ENCODE measurements at regions not wholly inside any gene's neighbourhood (a gene's known extent, or its start where the extent isn't known, plus 50 kb on each side); places are given as distances from the start of the nearest gene placed in this dataset.
A peak's percentile ranks its signal among the peaks of the same experiment; 100 is the strongest.

DNA sequence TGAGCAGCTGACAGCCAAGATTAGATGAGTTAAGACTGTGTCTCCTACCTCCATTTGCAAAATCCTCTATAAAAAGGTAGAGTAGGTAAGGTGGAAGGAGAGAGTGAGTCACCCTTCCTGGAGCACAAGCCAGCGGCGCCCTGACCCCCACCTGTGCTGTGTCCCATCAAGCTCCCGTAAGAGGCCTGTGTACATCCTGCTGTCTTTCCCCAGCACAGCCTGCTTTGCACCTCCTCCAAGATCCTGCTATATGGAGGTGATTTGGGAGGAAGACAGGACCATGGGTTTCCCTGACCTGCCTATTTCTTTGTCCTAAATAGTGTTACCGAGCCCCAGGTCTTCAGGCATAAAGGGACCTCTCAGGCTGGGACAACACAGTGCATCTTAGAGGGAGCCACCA, 62.3 kb upstream of the UQCRFS1 start:
- H3K27me3 ChIP-seq = no peaks in the 10 kb centered on the region
- H3K36me3 ChIP-seq = no peaks in the 10 kb centered on the region
- no peaks in the 10 kb centered on the region for H3K4me1 ChIP-seq
- DNase-seq = no peak
- H3K4me3 ChIP-seq (ENCODE audit: low read depth, low read length) = no peak overlapping the region
- TF ChIP-seq, protein P1, sequence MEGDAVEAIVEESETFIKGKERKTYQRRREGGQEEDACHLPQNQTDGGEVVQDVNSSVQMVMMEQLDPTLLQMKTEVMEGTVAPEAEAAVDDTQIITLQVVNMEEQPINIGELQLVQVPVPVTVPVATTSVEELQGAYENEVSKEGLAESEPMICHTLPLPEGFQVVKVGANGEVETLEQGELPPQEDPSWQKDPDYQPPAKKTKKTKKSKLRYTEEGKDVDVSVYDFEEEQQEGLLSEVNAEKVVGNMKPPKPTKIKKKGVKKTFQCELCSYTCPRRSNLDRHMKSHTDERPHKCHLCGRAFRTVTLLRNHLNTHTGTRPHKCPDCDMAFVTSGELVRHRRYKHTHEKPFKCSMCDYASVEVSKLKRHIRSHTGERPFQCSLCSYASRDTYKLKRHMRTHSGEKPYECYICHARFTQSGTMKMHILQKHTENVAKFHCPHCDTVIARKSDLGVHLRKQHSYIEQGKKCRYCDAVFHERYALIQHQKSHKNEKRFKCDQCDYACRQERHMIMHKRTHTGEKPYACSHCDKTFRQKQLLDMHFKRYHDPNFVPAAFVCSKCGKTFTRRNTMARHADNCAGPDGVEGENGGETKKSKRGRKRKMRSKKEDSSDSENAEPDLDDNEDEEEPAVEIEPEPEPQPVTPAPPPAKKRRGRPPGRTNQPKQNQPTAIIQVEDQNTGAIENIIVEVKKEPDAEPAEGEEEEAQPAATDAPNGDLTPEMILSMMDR (IDR thresholded peaks at IDR 0.05; ENCODE audit: low read depth, low read length) = no peak
- H3K9me3 ChIP-seq = no peaks in the 10 kb centered on the region

DNA sequence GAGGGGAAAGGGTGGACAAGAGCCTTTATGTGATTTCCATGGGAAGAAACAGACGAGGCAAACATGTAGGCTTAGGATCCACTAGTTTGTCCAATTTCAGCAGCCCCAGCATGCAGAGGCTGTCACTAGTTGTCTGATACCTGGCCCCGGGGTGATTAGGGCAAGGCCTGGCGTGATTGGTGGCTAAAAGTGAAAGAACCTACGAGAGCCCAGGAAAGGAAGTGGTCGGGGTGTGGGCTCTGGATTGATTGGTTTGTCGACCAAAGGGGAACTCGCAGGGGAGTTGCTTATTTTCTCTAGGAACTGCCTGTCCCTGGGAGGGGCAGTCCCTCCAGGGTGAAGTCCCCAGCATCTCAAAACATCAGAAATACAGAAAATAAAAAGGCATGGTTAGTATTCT, 64.2 kb upstream of the UQCRFS1 start:
- no peak for DNase-seq
- Histone ChIP-seq H3K9me3 (no peaks in the 10 kb centered on the region), H3K4me1 (no peaks in the 10 kb centered on the region), H3K4me3 (ENCODE audit: low read depth, low read length) (no peak overlapping the region), H3K36me3 (no peaks in the 10 kb centered on the region), H3K27me3 (no peaks in the 10 kb centered on the region)
- TF ChIP-seq, protein P1 (IDR thresholded peaks at IDR 0.05; ENCODE audit: low read depth, low read length) = no peak

DNA sequence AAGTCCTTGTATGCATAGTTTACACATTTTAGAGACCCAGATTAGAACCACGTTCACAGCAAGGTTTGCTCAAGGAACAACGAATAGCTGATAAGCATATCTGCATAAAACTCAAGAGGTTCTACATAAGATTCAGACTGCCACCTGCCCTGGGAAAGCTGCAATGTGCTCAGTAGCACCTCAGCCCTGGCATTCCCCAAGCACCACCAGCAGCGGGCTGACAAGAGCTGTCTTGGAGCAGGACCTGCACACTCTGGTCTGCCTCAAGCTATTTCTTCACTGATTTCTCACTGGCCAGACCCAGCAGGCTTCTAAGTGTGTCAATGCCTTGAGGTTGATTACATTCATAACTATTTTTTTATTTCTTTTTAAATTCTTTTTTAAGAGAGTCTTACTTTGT, 65.8 kb upstream of the UQCRFS1 start:
- no peak overlapping the region for H3K4me3 ChIP-seq (ENCODE audit: low read depth, low read length)
- TF ChIP-seq, protein P1 (IDR thresholded peaks at IDR 0.05; ENCODE audit: low read depth, low read length) = no peak
- no peaks in the 10 kb centered on the region for H3K4me1 ChIP-seq
- no peaks in the 10 kb centered on the region for H3K27me3 ChIP-seq
- no peak for DNase-seq
- no peaks in the 10 kb centered on the region for H3K9me3 ChIP-seq
- no peaks in the 10 kb centered on the region for H3K36me3 ChIP-seq

DNA sequence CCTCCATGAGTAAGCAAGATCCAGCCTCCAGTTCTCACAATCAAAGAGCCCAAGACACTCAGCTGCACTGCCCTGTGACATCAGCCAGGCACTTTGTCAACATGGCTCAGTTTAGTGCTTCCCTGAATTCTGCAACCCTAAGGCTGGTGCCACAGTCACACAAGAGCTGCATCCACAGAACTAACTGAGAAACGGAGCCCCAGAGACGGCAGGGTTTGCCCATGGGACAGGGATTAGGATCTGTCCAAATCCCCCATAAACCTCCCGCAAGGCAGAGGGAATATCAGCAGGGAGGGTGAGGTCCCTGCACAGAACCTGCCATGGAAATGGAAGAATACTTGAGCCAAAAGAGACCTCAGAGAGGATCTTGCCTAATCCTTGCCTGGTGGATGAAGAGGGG, 70.4 kb upstream of the UQCRFS1 start:
- no peaks in the 10 kb centered on the region for H3K4me1 ChIP-seq
- H3K27me3 ChIP-seq = no peaks in the 10 kb centered on the region
- DNase-seq = no peak

DNA sequence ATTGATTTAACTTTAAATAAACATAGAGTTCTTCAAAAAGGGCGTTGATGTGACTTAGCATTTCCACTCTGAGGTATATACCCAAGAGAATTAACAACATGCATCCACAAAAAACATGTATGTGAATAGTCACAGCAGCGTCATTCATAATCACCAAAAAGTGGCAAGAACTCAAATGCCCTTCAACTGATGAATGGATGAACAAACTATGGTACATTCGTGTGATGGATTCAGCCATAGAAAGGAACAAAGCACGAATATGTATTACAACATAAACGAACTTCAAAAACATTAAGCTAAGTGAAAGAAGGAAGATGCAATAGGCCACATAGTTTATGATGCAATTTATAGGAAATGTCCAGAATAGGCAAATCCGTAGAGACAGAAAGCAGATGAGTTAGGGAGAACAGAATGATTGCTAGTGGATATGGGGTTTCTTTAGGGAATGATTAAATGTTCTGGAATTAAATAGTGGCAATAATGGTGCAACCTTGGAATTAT, 72.3 kb upstream of the UQCRFS1 start:
- H3K36me3 ChIP-seq = no peaks in the 10 kb centered on the region
- H3K4me3 ChIP-seq (ENCODE audit: low read depth, low read length) = no peak overlapping the region
- H3K9me3 ChIP-seq = no peaks in the 10 kb centered on the region
- H3K27me3 ChIP-seq = no peaks in the 10 kb centered on the region
- H3K4me1 ChIP-seq = no peaks in the 10 kb centered on the region
- DNase-seq = no peak
- TF ChIP-seq, protein P1 (IDR thresholded peaks at IDR 0.05; ENCODE audit: low read depth, low read length) = no peak

More for the DNA sequence above, 70.4 kb upstream of the UQCRFS1 start:
- no peak overlapping the region for H3K4me3 ChIP-seq (ENCODE audit: low read depth, low read length)
- H3K36me3 ChIP-seq = no peaks in the 10 kb centered on the region
- TF ChIP-seq, protein P1 (IDR thresholded peaks at IDR 0.05; ENCODE audit: low read depth, low read length) = no peak
- no peaks in the 10 kb centered on the region for H3K9me3 ChIP-seq

DNA sequence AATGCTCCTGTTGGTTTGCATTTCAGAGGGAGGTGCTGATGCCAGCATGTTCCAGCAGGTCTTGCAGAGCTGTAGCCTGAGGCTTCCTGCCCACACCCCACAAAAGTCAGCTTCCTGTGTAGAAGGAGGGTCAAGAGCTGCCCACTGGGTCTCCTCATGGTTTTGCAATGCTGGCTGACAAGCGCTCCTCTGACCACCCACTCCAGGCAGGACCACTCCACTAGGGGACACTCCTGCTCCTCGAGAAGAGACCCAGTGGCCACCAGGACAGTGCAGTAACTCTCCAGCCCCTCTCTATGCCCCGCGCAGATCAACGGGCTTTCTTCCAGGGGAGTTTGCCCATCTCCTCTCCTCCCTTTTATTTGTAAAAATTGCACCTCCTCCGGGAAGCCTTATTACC, 72.9 kb upstream of the UQCRFS1 start:
- no peak overlapping the region for H3K4me3 ChIP-seq (ENCODE audit: low read depth, low read length)
- no peaks in the 10 kb centered on the region for H3K27me3 ChIP-seq
- H3K4me1 ChIP-seq = no peaks in the 10 kb centered on the region
- no peaks in the 10 kb centered on the region for H3K36me3 ChIP-seq
- TF ChIP-seq, protein P1 (IDR thresholded peaks at IDR 0.05; ENCODE audit: low read depth, low read length) = peak; percentile 28
- peak; percentile 20 for DNase-seq
- no peaks in the 10 kb centered on the region for H3K9me3 ChIP-seq
